GM12878 (cell line): ENCODE measurements at regions not wholly inside any gene's neighbourhood (a gene's known extent, or its start where the extent isn't known, plus 50 kb on each side); places are given as distances from the start of the nearest gene placed in this dataset.

Experiments
- ATAC-seq: fragments of 200-7000 bp; cut with Tn5 transposase; 3 replicates; pipeline ENCODE4 v1.9.1; 2020; ENCODE audit warnings: mild to moderate bottlenecking, moderate library complexity
- BruUV-seq: library from RNA; stranded (reverse); fragments of 400-500 nt; replicated peaks from 2 replicates; lab custom pipeline; 2021; lab: Mats Ljungman, UMichigan
- CTCF ChIA-PET: fragments of 300-600 bp; sonication (Branson Sonifier 250); formaldehyde crosslinking; extraction: SDS; loops from one replicate; lab custom pipeline; 2021; ENCODE audit warnings: inconsistent platforms; lab: Yijun Ruan, JAX
- POLR2A ChIA-PET: fragments of 350-600 bp; formaldehyde crosslinking; extraction: SDS; loops from one replicate; lab custom pipeline; 2021; ENCODE audit warnings: inconsistent platforms; lab: Charles Lee
- RAD21 ChIA-PET: fragments of 300-600 bp; sonication (Branson Sonifier 250); formaldehyde crosslinking; loops from one replicate; lab custom pipeline; 2023; ENCODE audit warnings: antibody characterized with exemption; ENCODE audit not compliant: unreplicated experiment; lab: Charles Lee
- SMC1A ChIA-PET: fragments of 300-600 bp; sonication (Branson Sonifier 250); formaldehyde crosslinking; loops from one replicate; lab custom pipeline; 2023; ENCODE audit not compliant: unreplicated experiment, uncharacterized antibody; lab: Charles Lee
- DNase-seq: peaks from one replicate; pipeline ENCODE4 v3.0.0-alpha.2; 2011; ENCODE audit warnings: low read depth, low spot score
- FAIRE-seq: peaks from 3 replicates; lab custom pipeline; 2011; peaks lifted over from hg19 to GRCh38; lab: Jason Lieb, UNC
- H2AFZ ChIP-seq: 2 replicates; pipeline ENCODE4 v1.6.0; 2011; ENCODE audit warnings: low read depth, low read length, control low read depth; ENCODE audit not compliant: control insufficient read depth
- H3K27ac ChIP-seq: 2 replicates; pipeline ENCODE4 v1.5.1; 2011; ENCODE audit warnings: control low read depth; ENCODE audit not compliant: control insufficient read depth, insufficient read depth
- H3K27me3 ChIP-seq, 2 experiments: replicated peaks in 1 of 2; 2 replicates each; pipeline versions ENCODE4 v1.6.0 to v1.6.1; 2011; ENCODE audit warnings: low read length in 1 of 2; ENCODE audit not compliant: control insufficient read depth in 2 of 2, insufficient read depth in 2 of 2
- H3K36me3 ChIP-seq, 2 experiments: 2 replicates each; pipeline ENCODE4 v1.5.1; 2011; ENCODE audit warnings: low read length in 1 of 2; ENCODE audit not compliant: control insufficient read depth in 2 of 2, insufficient read depth in 2 of 2
- H3K4me1 ChIP-seq: 2 replicates; pipeline ENCODE4 v1.6.1; 2011; ENCODE audit warnings: mild to moderate bottlenecking, low read length, moderate library complexity, mixed read lengths; ENCODE audit not compliant: control insufficient read depth, insufficient read depth
- H3K4me2 ChIP-seq: 2 replicates; pipeline ENCODE4 v1.6.0; 2011; ENCODE audit warnings: control low read depth; ENCODE audit not compliant: control insufficient read depth, insufficient read depth
- H3K4me3 ChIP-seq: fragments of 200-600 bp; sonication (generic); 2 replicates; pipeline ENCODE4 v1.5.1; 2016
- H3K79me2 ChIP-seq: 2 replicates; pipeline ENCODE4 v1.6.0; 2011; ENCODE audit warnings: low read length; ENCODE audit not compliant: control insufficient read depth, insufficient read depth
- H3K9ac ChIP-seq: 2 replicates; pipeline ENCODE4 v1.8.0; 2011; ENCODE audit warnings: low read length, control low read depth, mixed read lengths; ENCODE audit not compliant: control insufficient read depth, insufficient read depth
- H3K9me3 ChIP-seq: replicated peaks from 3 replicates; pipeline ENCODE4 v1.5.1; 2011; ENCODE audit warnings: mild to moderate bottlenecking, low read length; ENCODE audit not compliant: control insufficient read depth, insufficient read depth
- H4K20me1 ChIP-seq: 2 replicates; pipeline ENCODE4 v1.6.0; 2011; ENCODE audit not compliant: control insufficient read depth, insufficient read depth
- CBX5 ChIP-seq: sonication (generic); IDR thresholded peaks from 2 replicates; pipeline ENCODE4 v1.6.1; 2016; ENCODE audit warnings: low read depth, moderate library complexity, mild to moderate bottlenecking, inconsistent platforms
- EP300 ChIP-seq, 2 experiments: fragments of 150-350 bp in 1 of 2; IDR thresholded peaks; 2 replicates each; pipeline ENCODE4 v1.6.1; 2011 to 2012; ENCODE audit warnings: low read depth in 2 of 2, low read length in 2 of 2, borderline replicate concordance in 1 of 2, improper control_type of control experiment in 1 of 2, inconsistent platforms in 1 of 2; ENCODE audit not compliant: control insufficient read depth in 1 of 2
- ETV6 ChIP-seq, 2 experiments: fragments of 450-650 bp in 1 of 2; IDR thresholded peaks in 1 of 2; conservative IDR thresholded peaks in 1 of 2; 2 replicates each; pipeline ENCODE4 v1.6.1; 2014; ENCODE audit warnings: antibody characterized with exemption in 1 of 2, borderline replicate concordance in 1 of 2, low read depth in 1 of 2, mild to moderate bottlenecking in 1 of 2, moderate library complexity in 1 of 2
- IKZF1 ChIP-seq: fragments of 450-650 bp; conservative IDR thresholded peaks from 2 replicates; pipeline ENCODE4 v1.6.1; 2017; ENCODE audit warnings: antibody characterized with exemption, mild to moderate bottlenecking
- IKZF2 ChIP-seq, 2 experiments: fragments of 450-650 bp; IDR thresholded peaks; 2 replicates each; pipeline ENCODE4 v1.6.1; 2017; ENCODE audit warnings: mild to moderate bottlenecking in 2 of 2, moderate library complexity in 2 of 2
- IRF5 ChIP-seq: fragments of 450-650 bp; IDR thresholded peaks from 2 replicates; pipeline ENCODE4 v1.6.1; 2017; ENCODE audit warnings: borderline replicate concordance
- MEF2A ChIP-seq: IDR thresholded peaks from 2 replicates; pipeline ENCODE4 v1.6.1; 2011; ENCODE audit warnings: low read depth, mild to moderate bottlenecking, low read length, moderate library complexity; ENCODE audit not compliant: insufficient read depth
- MLLT1 ChIP-seq: fragments of 450-650 bp; IDR thresholded peaks from 2 replicates; pipeline ENCODE4 v1.6.1; 2016; ENCODE audit warnings: mild to moderate bottlenecking
- RAD21 ChIP-seq: IDR thresholded peaks from 2 replicates; pipeline ENCODE4 v1.6.1; 2011; ENCODE audit warnings: mild to moderate bottlenecking, low read depth, low read length, moderate library complexity; ENCODE audit not compliant: insufficient read depth
- RUNX3 ChIP-seq: IDR thresholded peaks from 2 replicates; pipeline ENCODE4 v1.6.1; 2012; ENCODE audit warnings: low read length, inconsistent platforms
- SMAD1 ChIP-seq: fragments of 450-650 bp; IDR thresholded peaks from 2 replicates; pipeline ENCODE4 v1.6.1; 2018; ENCODE audit warnings: mild to moderate bottlenecking, low read depth; ENCODE audit not compliant: partially characterized antibody
- STAT1 ChIP-seq: fragments of 450-650 bp; conservative IDR thresholded peaks from 2 replicates; pipeline ENCODE4 v1.6.1; 2014; ENCODE audit warnings: antibody characterized with exemption, mild to moderate bottlenecking
- TCF12 ChIP-seq: IDR thresholded peaks from 2 replicates; pipeline ENCODE4 v1.6.1; 2011; ENCODE audit warnings: low read depth, mild to moderate bottlenecking, low read length
- ZNF24 ChIP-seq: fragments of 450-650 bp; IDR thresholded peaks from 2 replicates; pipeline ENCODE4 v1.6.1; 2017; ENCODE audit warnings: antibody characterized with exemption, mild to moderate bottlenecking
- WGBS: methylation state at CpG from one replicate; pipeline ENCODE4 v1.1.6; 2016; ENCODE audit warnings: low lambda C conversion rate; ENCODE audit not compliant: insufficient replicate concordance, insufficient coverage; ENCODE audit errors: missing lambda C conversion rate; 5-methylcytosine and 5-hydroxymethylcytosine counted together
- in situ Hi-C: fragments of 300-500 bp; cut with MboI; formaldehyde crosslinking; loops from 9 replicates; pipeline ENCODE4 v1.14.3; 2018; ENCODE audit warnings: mixed read lengths
- intact Hi-C: fragments of 100-400 bp; cut with micrococcal nuclease; formaldehyde crosslinking; loops from one replicate; pipeline ENCODE4 v1.14.2; 2022; ENCODE audit not compliant: unreplicated experiment
- TF ChIP-seq, protein P1 (sequence below): fragments of 450-650 bp; IDR thresholded peaks from 2 replicates; pipeline ENCODE4 v1.6.1; 2017; ENCODE audit warnings: mild to moderate bottlenecking, low read depth, inconsistent platforms; ENCODE audit not compliant: poor library complexity, severe bottlenecking

GRCh38 chr6:137975188-137975940 is 108.3 kb downstream of the TNFAIP3 start:
- Histone ChIP-seq H3K4me1 (peaks cover 36% of the 10 kb centered on the region), H3K4me3 (peak overlapping the region; percentile 1; the same call in 1 of the 2 replicates), H3K9ac (peak overlapping the region; percentile 2), H3K9me3 (no peaks in the 10 kb centered on the region; the same call in 2 of the 3 replicates), H2AFZ (peak overlapping the region; percentile 71), H3K27me3 (no peaks in the 10 kb centered on the region), H3K79me2 (no peaks in the 10 kb centered on the region), H3K4me2 (peak overlapping the region; percentile 51), H4K20me1 (no peaks in the 10 kb centered on the region), H3K27ac (peak overlapping the region; percentile 34), H3K36me3 (no peaks in the 10 kb centered on the region)
- FAIRE-seq (no peak), ATAC-seq (peak; percentile 67), DNase-seq (peak; percentile 53)
- ChIA-PET POLR2A (interaction anchor here (0.6 to 1.8 kb wide), 6 partner anchors 17 to 316 kb away, joined by 3 to 8 read pairs (median 4); partner anchors contain the start of gene TNFAIP3), SMC1A (interaction anchor here (0.6 to 4.6 kb wide), 40 partner anchors 8 to 898 kb away, joined by 3 to 57 read pairs (median 6); no protein-coding TSS in a partner anchor), RAD21 (interaction anchor here (0.7 to 4.5 kb wide), 47 partner anchors 9 to 881 kb away, joined by 3 to 69 read pairs (median 4); partner anchors contain the start of gene TNFAIP3), CTCF (interaction anchor here (0.6 to 9.5 kb wide), 32 partner anchors 9 to 898 kb away, joined by 3 to 161 read pairs (median 5); partner anchors contain the start of gene TNFAIP3)
- in situ Hi-C loops: no loop called here
- WGBS: 9% methylated on average over 6 of the region's 6 CpGs
- intact Hi-C loops: loop anchor here (1.0 to 5.0 kb wide), 5 partner anchors 25 to 313 kb away; no protein-coding TSS in a partner anchor
- BruUV-seq: no TSS peak
- TF ChIP-seq RAD21 (peak; percentile 81), STAT1 (no peak), MLLT1 (0 out of 2 replicates have a peak, but pooled peaks have one; percentile 47), EP300 (IDR thresholded peaks at IDR 0.05; ENCODE audit: borderline replicate concordance in 1 of 2, control insufficient read depth in 1 of 2, low read depth in 2 of 2, low read length in 2 of 2) (no peak), CBX5 (no peak), IRF5 (no peak), IKZF2 (IDR thresholded peaks at IDR 0.05) (peak; percentile 42 to 57; a peak in 2 of 4 replicates), TCF12 (no peak), SMAD1 (peak; percentile 36), RUNX3 (peak; percentile 67), MEF2A (0 out of 2 replicates have a peak, but pooled peaks have one; percentile 27), ZNF24 (peak; percentile 8; the same call in 1 of the 2 replicates), IKZF1 (0 out of 2 replicates have a peak, but pooled peaks have one; percentile 43), ETV6 (conservative IDR thresholded peaks at IDR 0.05 in 1 of 2, IDR thresholded peaks at IDR 0.05 in 1 of 2; ENCODE audit: borderline replicate concordance in 1 of 2, low read depth in 1 of 2) (no peak)
- TF ChIP-seq, protein P1, sequence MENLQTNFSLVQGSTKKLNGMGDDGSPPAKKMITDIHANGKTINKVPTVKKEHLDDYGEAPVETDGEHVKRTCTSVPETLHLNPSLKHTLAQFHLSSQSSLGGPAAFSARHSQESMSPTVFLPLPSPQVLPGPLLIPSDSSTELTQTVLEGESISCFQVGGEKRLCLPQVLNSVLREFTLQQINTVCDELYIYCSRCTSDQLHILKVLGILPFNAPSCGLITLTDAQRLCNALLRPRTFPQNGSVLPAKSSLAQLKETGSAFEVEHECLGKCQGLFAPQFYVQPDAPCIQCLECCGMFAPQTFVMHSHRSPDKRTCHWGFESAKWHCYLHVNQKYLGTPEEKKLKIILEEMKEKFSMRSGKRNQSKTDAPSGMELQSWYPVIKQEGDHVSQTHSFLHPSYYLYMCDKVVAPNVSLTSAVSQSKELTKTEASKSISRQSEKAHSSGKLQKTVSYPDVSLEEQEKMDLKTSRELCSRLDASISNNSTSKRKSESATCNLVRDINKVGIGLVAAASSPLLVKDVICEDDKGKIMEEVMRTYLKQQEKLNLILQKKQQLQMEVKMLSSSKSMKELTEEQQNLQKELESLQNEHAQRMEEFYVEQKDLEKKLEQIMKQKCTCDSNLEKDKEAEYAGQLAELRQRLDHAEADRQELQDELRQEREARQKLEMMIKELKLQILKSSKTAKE: peak; percentile 77
